ENCODE measurements at regions not wholly inside any gene's neighbourhood (a gene's known extent, or its start where the extent isn't known, plus 50 kb on each side); places are given as distances from the start of the nearest gene placed in this dataset.

- TF ChIP-seq, protein P1, sequence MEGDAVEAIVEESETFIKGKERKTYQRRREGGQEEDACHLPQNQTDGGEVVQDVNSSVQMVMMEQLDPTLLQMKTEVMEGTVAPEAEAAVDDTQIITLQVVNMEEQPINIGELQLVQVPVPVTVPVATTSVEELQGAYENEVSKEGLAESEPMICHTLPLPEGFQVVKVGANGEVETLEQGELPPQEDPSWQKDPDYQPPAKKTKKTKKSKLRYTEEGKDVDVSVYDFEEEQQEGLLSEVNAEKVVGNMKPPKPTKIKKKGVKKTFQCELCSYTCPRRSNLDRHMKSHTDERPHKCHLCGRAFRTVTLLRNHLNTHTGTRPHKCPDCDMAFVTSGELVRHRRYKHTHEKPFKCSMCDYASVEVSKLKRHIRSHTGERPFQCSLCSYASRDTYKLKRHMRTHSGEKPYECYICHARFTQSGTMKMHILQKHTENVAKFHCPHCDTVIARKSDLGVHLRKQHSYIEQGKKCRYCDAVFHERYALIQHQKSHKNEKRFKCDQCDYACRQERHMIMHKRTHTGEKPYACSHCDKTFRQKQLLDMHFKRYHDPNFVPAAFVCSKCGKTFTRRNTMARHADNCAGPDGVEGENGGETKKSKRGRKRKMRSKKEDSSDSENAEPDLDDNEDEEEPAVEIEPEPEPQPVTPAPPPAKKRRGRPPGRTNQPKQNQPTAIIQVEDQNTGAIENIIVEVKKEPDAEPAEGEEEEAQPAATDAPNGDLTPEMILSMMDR (IDR thresholded peaks at IDR 0.05; ENCODE audit: poor library complexity, severe bottlenecking), result no peak
- TF ChIP-seq, protein P2, sequence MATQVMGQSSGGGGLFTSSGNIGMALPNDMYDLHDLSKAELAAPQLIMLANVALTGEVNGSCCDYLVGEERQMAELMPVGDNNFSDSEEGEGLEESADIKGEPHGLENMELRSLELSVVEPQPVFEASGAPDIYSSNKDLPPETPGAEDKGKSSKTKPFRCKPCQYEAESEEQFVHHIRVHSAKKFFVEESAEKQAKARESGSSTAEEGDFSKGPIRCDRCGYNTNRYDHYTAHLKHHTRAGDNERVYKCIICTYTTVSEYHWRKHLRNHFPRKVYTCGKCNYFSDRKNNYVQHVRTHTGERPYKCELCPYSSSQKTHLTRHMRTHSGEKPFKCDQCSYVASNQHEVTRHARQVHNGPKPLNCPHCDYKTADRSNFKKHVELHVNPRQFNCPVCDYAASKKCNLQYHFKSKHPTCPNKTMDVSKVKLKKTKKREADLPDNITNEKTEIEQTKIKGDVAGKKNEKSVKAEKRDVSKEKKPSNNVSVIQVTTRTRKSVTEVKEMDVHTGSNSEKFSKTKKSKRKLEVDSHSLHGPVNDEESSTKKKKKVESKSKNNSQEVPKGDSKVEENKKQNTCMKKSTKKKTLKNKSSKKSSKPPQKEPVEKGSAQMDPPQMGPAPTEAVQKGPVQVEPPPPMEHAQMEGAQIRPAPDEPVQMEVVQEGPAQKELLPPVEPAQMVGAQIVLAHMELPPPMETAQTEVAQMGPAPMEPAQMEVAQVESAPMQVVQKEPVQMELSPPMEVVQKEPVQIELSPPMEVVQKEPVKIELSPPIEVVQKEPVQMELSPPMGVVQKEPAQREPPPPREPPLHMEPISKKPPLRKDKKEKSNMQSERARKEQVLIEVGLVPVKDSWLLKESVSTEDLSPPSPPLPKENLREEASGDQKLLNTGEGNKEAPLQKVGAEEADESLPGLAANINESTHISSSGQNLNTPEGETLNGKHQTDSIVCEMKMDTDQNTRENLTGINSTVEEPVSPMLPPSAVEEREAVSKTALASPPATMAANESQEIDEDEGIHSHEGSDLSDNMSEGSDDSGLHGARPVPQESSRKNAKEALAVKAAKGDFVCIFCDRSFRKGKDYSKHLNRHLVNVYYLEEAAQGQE (IDR thresholded peaks at IDR 0.05; ENCODE audit: borderline replicate concordance), result no peak
- TF ChIP-seq TAF1 (IDR thresholded peaks at IDR 0.05; ENCODE audit: low read depth) (no peak), EZH2 (IDR thresholded peaks at IDR 0.05; ENCODE audit: borderline replicate concordance, insufficient read depth, low read length, poor library complexity, severe bottlenecking) (no peak), EP300 (conservative IDR thresholded peaks at IDR 0.05; ENCODE audit: poor library complexity, severe bottlenecking) (peak; percentile 84), SMC3 (conservative IDR thresholded peaks at IDR 0.05; ENCODE audit: poor library complexity) (no peak), POLR2AphosphoS5 (IDR thresholded peaks at IDR 0.05) (peak; percentile 42), RAD21 (conservative IDR thresholded peaks at IDR 0.05) (no peak)
These were observed 277.3 kb downstream of the CDH9 start for GRCh38 chr5:26761045-26761444.
